HEK293 (cell line): ENCODE measurements at regions not wholly inside any gene's neighbourhood (a gene's known extent, or its start where the extent isn't known, plus 50 kb on each side); places are given as distances from the start of the nearest gene placed in this dataset.

ENCODE experiments used
- CTCF ChIA-PET: fragments of 350-600 bp; formaldehyde crosslinking; extraction: SDS; loops from one replicate; lab custom pipeline; 2021; ENCODE audit warnings: antibody characterized with exemption; lab: Yijun Ruan, JAX
- POLR2A ChIA-PET: fragments of 300-600 bp; formaldehyde crosslinking; extraction: SDS; loops from one replicate; lab custom pipeline; 2020; ENCODE audit warnings: antibody characterized with exemption, inconsistent platforms; lab: Yijun Ruan, JAX
- H3K27ac ChIP-seq: fragments of 200-500 bp; sonication (Bioruptor generic); 2 replicates; pipeline ENCODE4 v1.5.1; 2014; ENCODE audit warnings: low read depth, low read length, control low read depth, inconsistent platforms; ENCODE audit errors: extremely low read depth
- H3K36me3 ChIP-seq, 2 experiments: fragments of 200-500 bp in 1 of 2; sonication (Bioruptor generic) in 1 of 2; 1 replicate in 1 of 2; 2 replicates in 1 of 2; pipeline ENCODE4 v1.5.1; 2014 to 2017; ENCODE audit warnings: inconsistent platforms in 2 of 2, low read length in 2 of 2; ENCODE audit not compliant: control insufficient read depth in 2 of 2, insufficient read depth in 1 of 2
- H3K4me1 ChIP-seq: fragments of 200-500 bp; sonication (Bioruptor generic); 2 replicates; pipeline ENCODE4 v1.5.1; 2014; ENCODE audit warnings: mild to moderate bottlenecking, low read length, inconsistent platforms; ENCODE audit not compliant: control insufficient read depth, insufficient read depth
- H3K4me3 ChIP-seq: 2 replicates; pipeline ENCODE4 v1.5.1; 2011; ENCODE audit warnings: low read depth, mild to moderate bottlenecking, control low read depth, low read length, moderate library complexity
- H3K9me3 ChIP-seq: fragments of 200-500 bp; sonication (Bioruptor generic); 2 replicates; pipeline ENCODE4 v1.5.1; 2014; ENCODE audit warnings: low read depth, low read length, inconsistent platforms; ENCODE audit not compliant: control insufficient read depth, insufficient read depth
- GFI1B ChIP-seq: fragments of 450-650 bp; formaldehyde crosslinking; IDR thresholded peaks from 2 replicates; pipeline ENCODE4 v1.5.1; 2016; ENCODE audit warnings: missing biosample characterization, missing genetic modification characterization
- GLIS2 ChIP-seq: fragments of 450-650 bp; formaldehyde crosslinking; IDR thresholded peaks from 2 replicates; pipeline ENCODE4 v1.5.1; 2016; ENCODE audit warnings: missing biosample characterization, missing genetic modification characterization
- MZF1 ChIP-seq: fragments of 450-650 bp; formaldehyde crosslinking; IDR thresholded peaks from 2 replicates; pipeline ENCODE4 v1.5.1; 2017; ENCODE audit warnings: missing biosample characterization, missing genetic modification characterization, borderline replicate concordance
- REPIN1 ChIP-seq: fragments of 450-650 bp; formaldehyde crosslinking; IDR thresholded peaks from 2 replicates; pipeline ENCODE4 v1.5.1; 2017; ENCODE audit warnings: missing biosample characterization, missing genetic modification characterization, low read depth
- ZBTB48 ChIP-seq: fragments of 450-650 bp; formaldehyde crosslinking; IDR thresholded peaks from 2 replicates; pipeline ENCODE4 v1.5.1; 2016; ENCODE audit warnings: missing biosample characterization, missing genetic modification characterization
- ZBTB7A ChIP-seq: fragments of 450-650 bp; formaldehyde crosslinking; IDR thresholded peaks from 2 replicates; pipeline ENCODE4 v1.5.1; 2016; ENCODE audit warnings: low read depth, missing biosample characterization, missing genetic modification characterization
- ZNF274 ChIP-seq, 2 experiments: fragments of 200-500 bp in 1 of 2; fragments of 450-650 bp in 1 of 2; sonication (Bioruptor generic) in 1 of 2; formaldehyde crosslinking in 1 of 2; IDR thresholded peaks; 2 replicates each; pipeline versions ENCODE4 v1.5.1 to v1.6.1; 2014 to 2016; ENCODE audit warnings: borderline replicate concordance in 1 of 2, inconsistent platforms in 1 of 2, low read length in 1 of 2, missing biosample characterization in 1 of 2, missing genetic modification characterization in 1 of 2
- ZNF48 ChIP-seq: fragments of 450-650 bp; formaldehyde crosslinking; IDR thresholded peaks from 2 replicates; pipeline ENCODE4 v1.5.1; 2016; ENCODE audit warnings: missing biosample characterization, missing genetic modification characterization
- ZNF654 ChIP-seq: fragments of 450-650 bp; formaldehyde crosslinking; IDR thresholded peaks from 2 replicates; pipeline ENCODE4 v1.5.1; 2016; ENCODE audit warnings: low read depth, missing biosample characterization, missing genetic modification characterization
- ZNF791 ChIP-seq: fragments of 450-650 bp; formaldehyde crosslinking; IDR thresholded peaks from 2 replicates; pipeline ENCODE4 v1.5.1; 2016; ENCODE audit warnings: missing biosample characterization, missing genetic modification characterization
- ZSCAN30 ChIP-seq: fragments of 450-650 bp; IDR thresholded peaks from 2 replicates; pipeline ENCODE4 v1.5.1; 2018; ENCODE audit warnings: missing biosample characterization, mild to moderate bottlenecking, missing genetic modification characterization, moderate library complexity
- TF ChIP-seq, protein P1 (sequence below): fragments of 450-650 bp; formaldehyde crosslinking; IDR thresholded peaks from 2 replicates; pipeline ENCODE4 v1.5.1; 2017; ENCODE audit warnings: missing biosample characterization, missing genetic modification characterization
- TF ChIP-seq, protein P2 (sequence below): fragments of 450-650 bp; formaldehyde crosslinking; IDR thresholded peaks from 2 replicates; pipeline ENCODE4 v1.5.1; 2016; ENCODE audit warnings: missing biosample characterization, missing genetic modification characterization
- TF ChIP-seq, protein P3 (sequence below): fragments of 450-650 bp; formaldehyde crosslinking; IDR thresholded peaks from 2 replicates; pipeline ENCODE4 v1.5.1; 2017; ENCODE audit warnings: missing biosample characterization, missing genetic modification characterization
- TF ChIP-seq, protein P4 (sequence below): fragments of 450-650 bp; formaldehyde crosslinking; IDR thresholded peaks from 2 replicates; pipeline ENCODE4 v1.5.1; 2017; ENCODE audit warnings: missing biosample characterization, missing genetic modification characterization
- TF ChIP-seq, protein P5 (sequence below): fragments of 450-650 bp; formaldehyde crosslinking; IDR thresholded peaks from 2 replicates; pipeline ENCODE4; 2016; ENCODE audit warnings: missing biosample characterization, missing genetic modification characterization
- TF ChIP-seq, protein P6 (sequence below): fragments of 450-650 bp; formaldehyde crosslinking; IDR thresholded peaks from 2 replicates; pipeline ENCODE4 v1.5.1; 2016; ENCODE audit warnings: missing biosample characterization, missing genetic modification characterization

DNA sequence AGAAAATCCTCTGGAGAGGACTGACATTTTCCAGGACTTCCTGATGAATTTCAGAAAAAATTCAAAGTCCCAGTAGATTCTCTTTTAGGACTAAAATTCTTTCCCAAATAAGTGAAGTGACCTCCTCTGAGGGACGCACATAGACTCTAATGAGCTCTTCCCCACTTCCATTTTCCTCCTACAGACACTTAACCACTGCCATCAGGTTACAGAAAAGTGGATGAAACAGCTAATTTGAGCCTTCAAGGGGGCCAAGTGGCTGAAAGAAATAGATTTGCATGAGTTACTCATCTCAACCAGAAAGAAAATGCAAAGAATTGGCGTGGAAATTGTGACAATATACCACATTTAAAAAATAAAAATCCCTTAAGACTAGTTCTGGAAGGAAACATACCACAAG, 185.3 kb upstream of the EDNRB start:
- no peak overlapping the region for H3K4me3 ChIP-seq
- TF ChIP-seq, protein P1, sequence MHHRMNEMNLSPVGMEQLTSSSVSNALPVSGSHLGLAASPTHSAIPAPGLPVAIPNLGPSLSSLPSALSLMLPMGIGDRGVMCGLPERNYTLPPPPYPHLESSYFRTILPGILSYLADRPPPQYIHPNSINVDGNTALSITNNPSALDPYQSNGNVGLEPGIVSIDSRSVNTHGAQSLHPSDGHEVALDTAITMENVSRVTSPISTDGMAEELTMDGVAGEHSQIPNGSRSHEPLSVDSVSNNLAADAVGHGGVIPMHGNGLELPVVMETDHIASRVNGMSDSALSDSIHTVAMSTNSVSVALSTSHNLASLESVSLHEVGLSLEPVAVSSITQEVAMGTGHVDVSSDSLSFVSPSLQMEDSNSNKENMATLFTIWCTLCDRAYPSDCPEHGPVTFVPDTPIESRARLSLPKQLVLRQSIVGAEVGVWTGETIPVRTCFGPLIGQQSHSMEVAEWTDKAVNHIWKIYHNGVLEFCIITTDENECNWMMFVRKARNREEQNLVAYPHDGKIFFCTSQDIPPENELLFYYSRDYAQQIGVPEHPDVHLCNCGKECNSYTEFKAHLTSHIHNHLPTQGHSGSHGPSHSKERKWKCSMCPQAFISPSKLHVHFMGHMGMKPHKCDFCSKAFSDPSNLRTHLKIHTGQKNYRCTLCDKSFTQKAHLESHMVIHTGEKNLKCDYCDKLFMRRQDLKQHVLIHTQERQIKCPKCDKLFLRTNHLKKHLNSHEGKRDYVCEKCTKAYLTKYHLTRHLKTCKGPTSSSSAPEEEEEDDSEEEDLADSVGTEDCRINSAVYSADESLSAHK (tag by site-specific recombination) = no peak
- TF ChIP-seq GLIS2 (no peak), ZNF791 (tag by site-specific recombination) (no peak), ZNF654 (no peak), ZSCAN30 (tag by site-specific recombination) (no peak), REPIN1 (tag by site-specific recombination) (no peak)
- TF ChIP-seq, protein P2, sequence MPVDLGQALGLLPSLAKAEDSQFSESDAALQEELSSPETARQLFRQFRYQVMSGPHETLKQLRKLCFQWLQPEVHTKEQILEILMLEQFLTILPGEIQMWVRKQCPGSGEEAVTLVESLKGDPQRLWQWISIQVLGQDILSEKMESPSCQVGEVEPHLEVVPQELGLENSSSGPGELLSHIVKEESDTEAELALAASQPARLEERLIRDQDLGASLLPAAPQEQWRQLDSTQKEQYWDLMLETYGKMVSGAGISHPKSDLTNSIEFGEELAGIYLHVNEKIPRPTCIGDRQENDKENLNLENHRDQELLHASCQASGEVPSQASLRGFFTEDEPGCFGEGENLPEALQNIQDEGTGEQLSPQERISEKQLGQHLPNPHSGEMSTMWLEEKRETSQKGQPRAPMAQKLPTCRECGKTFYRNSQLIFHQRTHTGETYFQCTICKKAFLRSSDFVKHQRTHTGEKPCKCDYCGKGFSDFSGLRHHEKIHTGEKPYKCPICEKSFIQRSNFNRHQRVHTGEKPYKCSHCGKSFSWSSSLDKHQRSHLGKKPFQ (tag by site-specific recombination) = no peak
- TF ChIP-seq, protein P3, sequence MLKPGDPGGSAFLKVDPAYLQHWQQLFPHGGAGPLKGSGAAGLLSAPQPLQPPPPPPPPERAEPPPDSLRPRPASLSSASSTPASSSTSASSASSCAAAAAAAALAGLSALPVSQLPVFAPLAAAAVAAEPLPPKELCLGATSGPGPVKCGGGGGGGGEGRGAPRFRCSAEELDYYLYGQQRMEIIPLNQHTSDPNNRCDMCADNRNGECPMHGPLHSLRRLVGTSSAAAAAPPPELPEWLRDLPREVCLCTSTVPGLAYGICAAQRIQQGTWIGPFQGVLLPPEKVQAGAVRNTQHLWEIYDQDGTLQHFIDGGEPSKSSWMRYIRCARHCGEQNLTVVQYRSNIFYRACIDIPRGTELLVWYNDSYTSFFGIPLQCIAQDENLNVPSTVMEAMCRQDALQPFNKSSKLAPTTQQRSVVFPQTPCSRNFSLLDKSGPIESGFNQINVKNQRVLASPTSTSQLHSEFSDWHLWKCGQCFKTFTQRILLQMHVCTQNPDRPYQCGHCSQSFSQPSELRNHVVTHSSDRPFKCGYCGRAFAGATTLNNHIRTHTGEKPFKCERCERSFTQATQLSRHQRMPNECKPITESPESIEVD (tag by site-specific recombination) = no peak
- TF ChIP-seq, protein P4, sequence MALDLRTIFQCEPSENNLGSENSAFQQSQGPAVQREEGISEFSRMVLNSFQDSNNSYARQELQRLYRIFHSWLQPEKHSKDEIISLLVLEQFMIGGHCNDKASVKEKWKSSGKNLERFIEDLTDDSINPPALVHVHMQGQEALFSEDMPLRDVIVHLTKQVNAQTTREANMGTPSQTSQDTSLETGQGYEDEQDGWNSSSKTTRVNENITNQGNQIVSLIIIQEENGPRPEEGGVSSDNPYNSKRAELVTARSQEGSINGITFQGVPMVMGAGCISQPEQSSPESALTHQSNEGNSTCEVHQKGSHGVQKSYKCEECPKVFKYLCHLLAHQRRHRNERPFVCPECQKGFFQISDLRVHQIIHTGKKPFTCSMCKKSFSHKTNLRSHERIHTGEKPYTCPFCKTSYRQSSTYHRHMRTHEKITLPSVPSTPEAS (tag by site-specific recombination) = no peak
- TF ChIP-seq, protein P5, sequence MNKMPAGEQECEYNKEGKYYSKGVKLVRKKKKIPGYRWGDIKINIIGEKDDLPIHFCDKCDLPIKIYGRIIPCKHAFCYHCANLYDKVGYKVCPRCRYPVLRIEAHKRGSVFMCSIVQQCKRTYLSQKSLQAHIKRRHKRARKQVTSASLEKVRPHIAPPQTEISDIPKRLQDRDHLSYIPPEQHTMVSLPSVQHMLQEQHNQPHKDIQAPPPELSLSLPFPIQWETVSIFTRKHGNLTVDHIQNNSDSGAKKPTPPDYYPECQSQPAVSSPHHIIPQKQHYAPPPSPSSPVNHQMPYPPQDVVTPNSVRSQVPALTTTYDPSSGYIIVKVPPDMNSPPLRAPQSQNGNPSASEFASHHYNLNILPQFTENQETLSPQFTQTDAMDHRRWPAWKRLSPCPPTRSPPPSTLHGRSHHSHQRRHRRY (tag by site-specific recombination) = no peak
- ChIA-PET POLR2A (no interaction called here), CTCF (no interaction called here)
- no peak overlapping the region for H3K27ac ChIP-seq
- H3K36me3 ChIP-seq = no peaks in the 10 kb centered on the region
- no peaks in the 10 kb centered on the region for H3K9me3 ChIP-seq
- H3K4me1 ChIP-seq = no peaks in the 10 kb centered on the region

DNA sequence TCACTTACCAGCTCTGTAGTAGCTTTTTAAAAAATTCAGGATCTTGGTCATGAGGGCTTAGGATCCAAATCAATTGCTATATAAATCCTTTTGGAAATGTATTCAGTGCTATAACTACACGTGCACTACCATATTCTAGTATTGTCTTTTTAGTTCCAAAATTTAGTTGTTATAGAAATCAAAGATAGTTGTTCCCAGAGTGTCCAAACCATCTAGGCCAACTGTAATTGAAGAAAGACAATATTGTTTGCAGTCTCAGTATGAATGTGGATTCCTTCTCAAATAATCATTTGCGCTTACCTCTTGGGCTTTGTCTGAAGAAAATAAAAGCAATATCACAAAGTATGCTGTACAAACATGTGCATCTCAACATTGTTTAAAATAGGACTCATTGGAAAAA, 184.1 kb upstream of the EDNRB start:
- CTCF ChIA-PET = no interaction called here
- H3K4me1 ChIP-seq = no peaks in the 10 kb centered on the region
- no peaks in the 10 kb centered on the region for H3K36me3 ChIP-seq
- H3K27ac ChIP-seq = no peak overlapping the region
- no peak overlapping the region for H3K4me3 ChIP-seq
- POLR2A ChIA-PET = no interaction called here
- no peaks in the 10 kb centered on the region for H3K9me3 ChIP-seq
- TF ChIP-seq ZNF48 (tag by site-specific recombination) (no peak), ZBTB7A (tag by site-specific recombination) (no peak), MZF1 (tag by site-specific recombination) (no peak), ZNF791 (tag by site-specific recombination) (no peak), ZBTB48 (tag by site-specific recombination) (no peak), ZNF274 (IDR thresholded peaks at IDR 0.05; ENCODE audit: low read length) (no peak), ZNF274 (tag by site-specific recombination; IDR thresholded peaks at IDR 0.05; ENCODE audit: borderline replicate concordance) (no peak), GFI1B (tag by site-specific recombination) (no peak)
- TF ChIP-seq, protein P1 (tag by site-specific recombination) = no peak
- TF ChIP-seq, protein P6, sequence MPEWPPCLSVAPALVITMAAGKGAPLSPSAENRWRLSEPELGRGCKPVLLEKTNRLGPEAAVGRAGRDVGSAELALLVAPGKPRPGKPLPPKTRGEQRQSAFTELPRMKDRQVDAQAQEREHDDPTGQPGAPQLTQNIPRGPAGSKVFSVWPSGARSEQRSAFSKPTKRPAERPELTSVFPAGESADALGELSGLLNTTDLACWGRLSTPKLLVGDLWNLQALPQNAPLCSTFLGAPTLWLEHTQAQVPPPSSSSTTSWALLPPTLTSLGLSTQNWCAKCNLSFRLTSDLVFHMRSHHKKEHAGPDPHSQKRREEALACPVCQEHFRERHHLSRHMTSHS (tag by site-specific recombination) = no peak
